ENCODE measurements at regions not wholly inside any gene's neighbourhood (a gene's known extent, or its start where the extent isn't known, plus 50 kb on each side); places are given as distances from the start of the nearest gene placed in this dataset.

- H3K4me3 Mint-ChIP-seq: no peak overlapping the region
- no peaks in the 10 kb centered on the region for H3K36me3 Mint-ChIP-seq
- H3K27me3 Mint-ChIP-seq: peaks cover 38% of the 10 kb centered on the region
- H3K9me3 Mint-ChIP-seq: peaks cover 7% of the 10 kb centered on the region
- H3K27ac Mint-ChIP-seq: no peak overlapping the region
- no peaks in the 10 kb centered on the region for H3K4me1 Mint-ChIP-seq
- no peak for ATAC-seq
Observed at GRCh38 chr7:32379510-32380112, 110.6 kb downstream of the LSM5 start.

- Mint-ChIP-seq H3K4me1 (no peaks in the 10 kb centered on the region), H3K27me3 (peaks cover 32% of the 10 kb centered on the region), H3K27ac (no peak overlapping the region)
Observed at GRCh38 chr7:32378988-32379387, 111.2 kb downstream of the LSM5 start.

GRCh38 chr7:32364581-32364980, 125.6 kb downstream of the LSM5 start:
- Mint-ChIP-seq H3K36me3 (peaks cover 8% of the 10 kb centered on the region), H3K27ac (no peak overlapping the region), H3K9me3 (peaks cover 11% of the 10 kb centered on the region), H3K4me1 (no peaks in the 10 kb centered on the region), H3K4me3 (no peak overlapping the region), H3K27me3 (peaks cover 10% of the 10 kb centered on the region)
- ATAC-seq: no peak

More at GRCh38 chr7:32378988-32379387, 111.2 kb downstream of the LSM5 start:
- ATAC-seq: no peak
- H3K9me3 Mint-ChIP-seq: peaks cover 9% of the 10 kb centered on the region
- H3K36me3 Mint-ChIP-seq: no peaks in the 10 kb centered on the region
- no peak overlapping the region for H3K4me3 Mint-ChIP-seq

GRCh38 chr7:32360127-32360526, 130.1 kb downstream of the LSM5 start:
- Mint-ChIP-seq H3K27me3 (peaks cover 10% of the 10 kb centered on the region), H3K36me3 (no peaks in the 10 kb centered on the region), H3K4me3 (no peak overlapping the region), H3K4me1 (no peaks in the 10 kb centered on the region), H3K27ac (no peak overlapping the region), H3K9me3 (no peaks in the 10 kb centered on the region)
- no peak for ATAC-seq

GRCh38 chr7:32357535-32358277, 132.5 kb downstream of the LSM5 start:
- no peak overlapping the region for H3K27ac Mint-ChIP-seq
- H3K36me3 Mint-ChIP-seq: no peaks in the 10 kb centered on the region
- ATAC-seq: no peak
- H3K27me3 Mint-ChIP-seq: peaks cover 10% of the 10 kb centered on the region
- H3K4me3 Mint-ChIP-seq: no peak overlapping the region
- H3K4me1 Mint-ChIP-seq: no peaks in the 10 kb centered on the region
- H3K9me3 Mint-ChIP-seq: no peaks in the 10 kb centered on the region

GRCh38 chr7:32347244-32347828, 142.8 kb downstream of the LSM5 start:
- H3K4me3 Mint-ChIP-seq: no peak overlapping the region
- ATAC-seq: no peak
- no peaks in the 10 kb centered on the region for H3K4me1 Mint-ChIP-seq
- H3K27ac Mint-ChIP-seq: no peak overlapping the region
- peaks cover 8% of the 10 kb centered on the region for H3K27me3 Mint-ChIP-seq
- H3K36me3 Mint-ChIP-seq: no peaks in the 10 kb centered on the region
- H3K9me3 Mint-ChIP-seq: no peaks in the 10 kb centered on the region

- no peak for ATAC-seq
- Mint-ChIP-seq H3K9me3 (no peaks in the 10 kb centered on the region), H3K27me3 (peaks cover 8% of the 10 kb centered on the region), H3K4me1 (no peaks in the 10 kb centered on the region), H3K4me3 (no peak overlapping the region), H3K27ac (no peak overlapping the region), H3K36me3 (no peaks in the 10 kb centered on the region)
Observed at GRCh38 chr7:32346253-32346652, 143.9 kb downstream of the LSM5 start.

- H3K4me1 Mint-ChIP-seq: no peaks in the 10 kb centered on the region
Observed at GRCh38 chr7:32336726-32337125, 153.5 kb downstream of the LSM5 start.

GRCh38 chr7:32335107-32335506, 155.1 kb downstream of the LSM5 start:
- H3K9me3 Mint-ChIP-seq: peaks cover 11% of the 10 kb centered on the region
- H3K27me3 Mint-ChIP-seq: peaks cover 16% of the 10 kb centered on the region
- ATAC-seq: no peak
- H3K4me3 Mint-ChIP-seq: no peak overlapping the region
- H3K4me1 Mint-ChIP-seq: no peaks in the 10 kb centered on the region
- no peak overlapping the region for H3K27ac Mint-ChIP-seq
- no peaks in the 10 kb centered on the region for H3K36me3 Mint-ChIP-seq

More at GRCh38 chr7:32336726-32337125, 153.5 kb downstream of the LSM5 start:
- H3K9me3 Mint-ChIP-seq: peaks cover 4% of the 10 kb centered on the region
- H3K27me3 Mint-ChIP-seq: peaks cover 16% of the 10 kb centered on the region
- H3K4me3 Mint-ChIP-seq: no peak overlapping the region
- H3K27ac Mint-ChIP-seq: no peak overlapping the region
- ATAC-seq: no peak
- H3K36me3 Mint-ChIP-seq: no peaks in the 10 kb centered on the region

GRCh38 chr7:32330602-32331001, 159.6 kb downstream of the LSM5 start:
- Mint-ChIP-seq H3K36me3 (no peaks in the 10 kb centered on the region), H3K27ac (no peak overlapping the region), H3K4me3 (no peak overlapping the region), H3K4me1 (no peaks in the 10 kb centered on the region), H3K9me3 (peaks cover 11% of the 10 kb centered on the region), H3K27me3 (no peaks in the 10 kb centered on the region)
- no peak for ATAC-seq

- no peaks in the 10 kb centered on the region for H3K36me3 Mint-ChIP-seq
- peaks cover under 1% of the 10 kb centered on the region for H3K9me3 Mint-ChIP-seq
- no peak overlapping the region for H3K4me3 Mint-ChIP-seq
- H3K4me1 Mint-ChIP-seq: no peaks in the 10 kb centered on the region
- no peak for ATAC-seq
- H3K27ac Mint-ChIP-seq: no peak overlapping the region
- H3K27me3 Mint-ChIP-seq: peaks cover 4% of the 10 kb centered on the region
Observed at GRCh38 chr7:32326078-32326477, 164.1 kb downstream of the LSM5 start.

GRCh38 chr7:32323712-32324111, 166.5 kb downstream of the LSM5 start:
- Mint-ChIP-seq H3K4me3 (no peak overlapping the region), H3K27me3 (peaks cover 18% of the 10 kb centered on the region), H3K4me1 (no peaks in the 10 kb centered on the region), H3K27ac (no peak overlapping the region), H3K36me3 (no peaks in the 10 kb centered on the region), H3K9me3 (no peaks in the 10 kb centered on the region)
- ATAC-seq: no peak

- no peak for ATAC-seq
- H3K4me1 Mint-ChIP-seq: no peaks in the 10 kb centered on the region
- H3K36me3 Mint-ChIP-seq: no peaks in the 10 kb centered on the region
- no peak overlapping the region for H3K27ac Mint-ChIP-seq
- H3K4me3 Mint-ChIP-seq: no peak overlapping the region
- H3K9me3 Mint-ChIP-seq: no peaks in the 10 kb centered on the region
- H3K27me3 Mint-ChIP-seq: peaks cover 27% of the 10 kb centered on the region
Observed at GRCh38 chr7:32319012-32319382, 171.2 kb downstream of the LSM5 start.

GRCh38 chr7:32318300-32319011, 171.7 kb downstream of the LSM5 start:
- Mint-ChIP-seq H3K36me3 (no peaks in the 10 kb centered on the region), H3K27me3 (peaks cover 27% of the 10 kb centered on the region), H3K4me1 (no peaks in the 10 kb centered on the region), H3K4me3 (no peak overlapping the region), H3K27ac (no peak overlapping the region), H3K9me3 (no peaks in the 10 kb centered on the region)
- ATAC-seq: no peak

GRCh38 chr7:32316839-32317238, 173.3 kb downstream of the LSM5 start:
- H3K36me3 Mint-ChIP-seq: no peaks in the 10 kb centered on the region
- ATAC-seq: no peak
- no peaks in the 10 kb centered on the region for H3K9me3 Mint-ChIP-seq
- H3K4me3 Mint-ChIP-seq: no peak overlapping the region
- H3K27ac Mint-ChIP-seq: no peak overlapping the region
- no peaks in the 10 kb centered on the region for H3K4me1 Mint-ChIP-seq
- H3K27me3 Mint-ChIP-seq: peaks cover 27% of the 10 kb centered on the region

Data from stimulated activated memory B cell treated with anti-CD40 and anti-IgM and Interleukin-4, amounts not matched to agents 10 μg/mL and 1 μg/mL and 100 μg/mL, for 72 hours (primary cell).